Mammary epithelial cell (primary cell): ENCODE measurements at regions not wholly inside any gene's neighbourhood (a gene's known extent, or its start where the extent isn't known, plus 50 kb on each side); places are given as distances from the start of the nearest gene placed in this dataset.

Source experiments
- CTCF ChIP-seq, 2 donors: IDR thresholded peaks in 1 of 2; conservative IDR thresholded peaks in 1 of 2; 2 replicates each; pipeline ENCODE4 v1.5.1; 2011 to 2012; ENCODE audit warnings: inconsistent platforms in 2 of 2, low read length in 2 of 2, mild to moderate bottlenecking in 2 of 2, control low read depth in 1 of 2, low read depth in 1 of 2; ENCODE audit not compliant: insufficient read depth in 1 of 2; ENCODE audit errors: extremely low read depth in 1 of 2
- EZH2 ChIP-seq: IDR thresholded peaks from 2 replicates; pipeline ENCODE4 v1.6.1; 2012; ENCODE audit warnings: low read length, inconsistent platforms, borderline replicate concordance

GRCh38 chr1:105636052-105636451, 1420.4 kb upstream of the PRMT6 start:
- no peak for TF ChIP-seq CTCF (conservative IDR thresholded peaks at IDR 0.05 in 1 of 2, IDR thresholded peaks at IDR 0.05 in 1 of 2; ENCODE audit: extremely low read depth in 1 of 2, insufficient read depth in 1 of 2, low read depth in 1 of 2, low read length in 2 of 2)
- no peak for TF ChIP-seq EZH2
